HL-60 (cell line): ENCODE measurements at regions not wholly inside any gene's neighbourhood (a gene's known extent, or its start where the extent isn't known, plus 50 kb on each side); places are given as distances from the start of the nearest gene placed in this dataset.

Source experiments
- DNase-seq, 2 experiments: peaks; one replicate each; pipeline ENCODE4 v3.0.0-alpha.2; 2010 to 2020; ENCODE audit warnings: low read depth in 1 of 2, low spot score in 1 of 2
- H3K27ac ChIP-seq: fragments of 250-450 bp; sonication (Bioruptor Pico); replicated peaks from 2 replicates; pipeline ENCODE4 v1.5.1; 2020; ENCODE audit warnings: mild to moderate bottlenecking, moderate library complexity
- H3K27me3 ChIP-seq: fragments of 250-450 bp; sonication (Bioruptor Pico); 2 replicates; pipeline ENCODE4 v1.5.1; 2021; ENCODE audit warnings: mild to moderate bottlenecking, moderate library complexity; ENCODE audit not compliant: insufficient read depth, poor library complexity, severe bottlenecking
- H3K4me3 ChIP-seq: replicated peaks from 2 replicates; pipeline ENCODE4 v1.5.1; 2011; ENCODE audit warnings: mild to moderate bottlenecking, control low read depth, low read length; ENCODE audit not compliant: insufficient read depth
- GABPA ChIP-seq: IDR thresholded peaks from 2 replicates; pipeline ENCODE4 v1.6.1; 2012; ENCODE audit warnings: low read depth
- POLR2AphosphoS5 ChIP-seq: IDR thresholded peaks from 2 replicates; pipeline ENCODE4 v1.6.1; 2012; ENCODE audit warnings: low read depth
- REST ChIP-seq: IDR thresholded peaks from 2 replicates; pipeline ENCODE4 v1.6.1; 2012; ENCODE audit warnings: low read depth; ENCODE audit not compliant: insufficient replicate concordance
- SPI1 ChIP-seq: IDR thresholded peaks from 2 replicates; pipeline ENCODE4 v1.6.1; 2012; ENCODE audit warnings: low read depth, mild to moderate bottlenecking, borderline replicate concordance
- TF ChIP-seq, protein P1 (sequence below): IDR thresholded peaks from one replicate; pipeline ENCODE4 v1.5.1; 2011; ENCODE audit warnings: low read length, control low read depth, inconsistent platforms; ENCODE audit not compliant: insufficient read depth

- DNase-seq = no peak
- no peak for TF ChIP-seq SPI1
- no peak for TF ChIP-seq REST
- TF ChIP-seq POLR2AphosphoS5 = no peak
- TF ChIP-seq GABPA = no peak
- TF ChIP-seq, protein P1, sequence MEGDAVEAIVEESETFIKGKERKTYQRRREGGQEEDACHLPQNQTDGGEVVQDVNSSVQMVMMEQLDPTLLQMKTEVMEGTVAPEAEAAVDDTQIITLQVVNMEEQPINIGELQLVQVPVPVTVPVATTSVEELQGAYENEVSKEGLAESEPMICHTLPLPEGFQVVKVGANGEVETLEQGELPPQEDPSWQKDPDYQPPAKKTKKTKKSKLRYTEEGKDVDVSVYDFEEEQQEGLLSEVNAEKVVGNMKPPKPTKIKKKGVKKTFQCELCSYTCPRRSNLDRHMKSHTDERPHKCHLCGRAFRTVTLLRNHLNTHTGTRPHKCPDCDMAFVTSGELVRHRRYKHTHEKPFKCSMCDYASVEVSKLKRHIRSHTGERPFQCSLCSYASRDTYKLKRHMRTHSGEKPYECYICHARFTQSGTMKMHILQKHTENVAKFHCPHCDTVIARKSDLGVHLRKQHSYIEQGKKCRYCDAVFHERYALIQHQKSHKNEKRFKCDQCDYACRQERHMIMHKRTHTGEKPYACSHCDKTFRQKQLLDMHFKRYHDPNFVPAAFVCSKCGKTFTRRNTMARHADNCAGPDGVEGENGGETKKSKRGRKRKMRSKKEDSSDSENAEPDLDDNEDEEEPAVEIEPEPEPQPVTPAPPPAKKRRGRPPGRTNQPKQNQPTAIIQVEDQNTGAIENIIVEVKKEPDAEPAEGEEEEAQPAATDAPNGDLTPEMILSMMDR = no peak
- no peak overlapping the region for H3K27ac ChIP-seq
- no peaks in the 10 kb centered on the region for H3K27me3 ChIP-seq
- no peak overlapping the region for H3K4me3 ChIP-seq
Observed at GRCh38 chr5:103469288-103470040, 93.1 kb downstream of the NUDT12 start.

GRCh38 chr5:103467831-103468230, 94.8 kb downstream of the NUDT12 start:
- no peak overlapping the region for H3K4me3 ChIP-seq
- TF ChIP-seq POLR2AphosphoS5 = no peak
- TF ChIP-seq GABPA = no peak
- H3K27me3 ChIP-seq = no peaks in the 10 kb centered on the region
- no peak for DNase-seq
- no peak overlapping the region for H3K27ac ChIP-seq

GRCh38 chr5:103466495-103466894, 96.1 kb downstream of the NUDT12 start:
- DNase-seq = no peak
- TF ChIP-seq POLR2AphosphoS5 (no peak), GABPA (no peak)
- Histone ChIP-seq H3K27me3 (no peaks in the 10 kb centered on the region), H3K4me3 (no peak overlapping the region), H3K27ac (no peak overlapping the region)

- no peak overlapping the region for H3K27ac ChIP-seq
- no peak overlapping the region for H3K4me3 ChIP-seq
- no peaks in the 10 kb centered on the region for H3K27me3 ChIP-seq
- no peak for TF ChIP-seq GABPA
- no peak for DNase-seq
Observed at GRCh38 chr5:103465891-103466290, 96.7 kb downstream of the NUDT12 start.

DNA sequence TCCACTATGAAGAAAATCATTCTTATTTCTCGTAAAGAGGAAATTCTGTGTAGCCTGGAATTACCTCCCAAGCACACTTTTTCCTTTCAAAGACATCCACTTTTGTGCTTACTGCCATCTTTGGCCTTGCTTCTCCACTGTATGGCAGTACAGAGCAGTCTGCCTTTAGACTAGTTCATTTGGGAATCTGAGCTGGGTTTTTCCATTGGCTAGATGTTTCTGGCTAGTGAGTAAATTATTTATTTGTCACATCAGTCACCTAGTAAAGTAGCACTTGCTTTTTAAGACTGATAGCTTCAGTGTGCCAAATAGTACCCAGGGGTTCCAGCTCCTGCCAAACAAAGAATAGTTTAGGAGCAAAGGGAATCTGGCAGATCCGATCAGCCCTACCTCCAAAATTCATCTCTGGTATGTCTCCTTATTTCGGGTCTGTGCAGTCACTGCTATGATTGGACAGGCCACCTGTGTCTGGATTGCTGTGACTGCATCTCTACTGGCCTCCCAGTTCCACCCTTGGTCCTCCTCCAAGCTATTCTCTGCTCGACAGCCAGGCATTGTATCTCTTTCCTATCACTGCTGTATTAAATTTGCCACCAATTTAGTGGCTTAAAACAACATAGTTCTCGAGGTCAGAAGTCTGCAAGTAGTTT, 97.6 kb downstream of the NUDT12 start:
- no peak overlapping the region for H3K4me3 ChIP-seq
- DNase-seq = no peak
- TF ChIP-seq POLR2AphosphoS5 = no peak
- TF ChIP-seq, protein P1 = no peak
- no peak for TF ChIP-seq SPI1
- no peak for TF ChIP-seq GABPA
- no peak for TF ChIP-seq REST
- H3K27ac ChIP-seq = no peak overlapping the region
- no peaks in the 10 kb centered on the region for H3K27me3 ChIP-seq
